ENCODE measurements at regions not wholly inside any gene's neighbourhood (a gene's known extent, or its start where the extent isn't known, plus 50 kb on each side); places are given as distances from the start of the nearest gene placed in this dataset.

DNA sequence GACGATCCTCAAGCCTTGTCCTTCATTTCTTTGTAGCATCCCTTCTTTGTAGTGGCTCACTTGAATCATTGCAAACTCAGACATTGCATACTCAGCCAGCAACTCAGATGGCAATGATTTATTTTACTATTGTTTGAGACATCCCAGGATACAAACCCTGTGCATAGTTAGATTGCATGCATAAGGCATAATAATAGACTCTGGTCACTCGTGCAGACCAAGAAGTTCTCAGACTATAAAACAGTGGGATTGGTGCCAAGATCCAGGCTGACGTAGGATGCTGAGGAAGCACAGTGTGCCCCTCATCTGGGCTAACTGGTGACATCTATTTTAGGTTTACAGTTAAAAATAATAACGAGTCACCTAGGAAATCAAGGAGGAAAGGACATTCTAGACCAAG is 142.3 kb downstream of the PMP22 start:
- TF ChIP-seq, protein P1, sequence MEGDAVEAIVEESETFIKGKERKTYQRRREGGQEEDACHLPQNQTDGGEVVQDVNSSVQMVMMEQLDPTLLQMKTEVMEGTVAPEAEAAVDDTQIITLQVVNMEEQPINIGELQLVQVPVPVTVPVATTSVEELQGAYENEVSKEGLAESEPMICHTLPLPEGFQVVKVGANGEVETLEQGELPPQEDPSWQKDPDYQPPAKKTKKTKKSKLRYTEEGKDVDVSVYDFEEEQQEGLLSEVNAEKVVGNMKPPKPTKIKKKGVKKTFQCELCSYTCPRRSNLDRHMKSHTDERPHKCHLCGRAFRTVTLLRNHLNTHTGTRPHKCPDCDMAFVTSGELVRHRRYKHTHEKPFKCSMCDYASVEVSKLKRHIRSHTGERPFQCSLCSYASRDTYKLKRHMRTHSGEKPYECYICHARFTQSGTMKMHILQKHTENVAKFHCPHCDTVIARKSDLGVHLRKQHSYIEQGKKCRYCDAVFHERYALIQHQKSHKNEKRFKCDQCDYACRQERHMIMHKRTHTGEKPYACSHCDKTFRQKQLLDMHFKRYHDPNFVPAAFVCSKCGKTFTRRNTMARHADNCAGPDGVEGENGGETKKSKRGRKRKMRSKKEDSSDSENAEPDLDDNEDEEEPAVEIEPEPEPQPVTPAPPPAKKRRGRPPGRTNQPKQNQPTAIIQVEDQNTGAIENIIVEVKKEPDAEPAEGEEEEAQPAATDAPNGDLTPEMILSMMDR (IDR thresholded peaks at IDR 0.05) = no peak
- TF ChIP-seq POLR2A (IDR thresholded peaks at IDR 0.05) = no peak
